GM12878 (cell line): ENCODE measurements at regions not wholly inside any gene's neighbourhood (a gene's known extent, or its start where the extent isn't known, plus 50 kb on each side); places are given as distances from the start of the nearest gene placed in this dataset.

Experiments used
- ATAC-seq: fragments of 200-7000 bp; cut with Tn5 transposase; 3 replicates; pipeline ENCODE4 v1.9.1; 2020; ENCODE audit warnings: mild to moderate bottlenecking, moderate library complexity
- BruUV-seq: library from RNA; stranded (reverse); fragments of 400-500 nt; replicated peaks from 2 replicates; lab custom pipeline; 2021; lab: Mats Ljungman, UMichigan
- CTCF ChIA-PET: fragments of 300-600 bp; sonication (Branson Sonifier 250); formaldehyde crosslinking; extraction: SDS; loops from one replicate; lab custom pipeline; 2021; ENCODE audit warnings: inconsistent platforms; lab: Yijun Ruan, JAX
- POLR2A ChIA-PET: fragments of 350-600 bp; formaldehyde crosslinking; extraction: SDS; loops from one replicate; lab custom pipeline; 2021; ENCODE audit warnings: inconsistent platforms; lab: Charles Lee
- RAD21 ChIA-PET: fragments of 300-600 bp; sonication (Branson Sonifier 250); formaldehyde crosslinking; loops from one replicate; lab custom pipeline; 2023; ENCODE audit warnings: antibody characterized with exemption; ENCODE audit not compliant: unreplicated experiment; lab: Charles Lee
- SMC1A ChIA-PET: fragments of 300-600 bp; sonication (Branson Sonifier 250); formaldehyde crosslinking; loops from one replicate; lab custom pipeline; 2023; ENCODE audit not compliant: unreplicated experiment, uncharacterized antibody; lab: Charles Lee
- DNase-seq: peaks from one replicate; pipeline ENCODE4 v3.0.0-alpha.2; 2011; ENCODE audit warnings: low read depth, low spot score
- FAIRE-seq: peaks from 3 replicates; lab custom pipeline; 2011; peaks lifted over from hg19 to GRCh38; lab: Jason Lieb, UNC
- H2AFZ ChIP-seq: 2 replicates; pipeline ENCODE4 v1.6.0; 2011; ENCODE audit warnings: low read depth, low read length, control low read depth; ENCODE audit not compliant: control insufficient read depth
- H3K27ac ChIP-seq: 2 replicates; pipeline ENCODE4 v1.5.1; 2011; ENCODE audit warnings: control low read depth; ENCODE audit not compliant: control insufficient read depth, insufficient read depth
- H3K27me3 ChIP-seq, 2 experiments: replicated peaks in 1 of 2; 2 replicates each; pipeline versions ENCODE4 v1.6.0 to v1.6.1; 2011; ENCODE audit warnings: low read length in 1 of 2; ENCODE audit not compliant: control insufficient read depth in 2 of 2, insufficient read depth in 2 of 2
- H3K36me3 ChIP-seq, 2 experiments: 2 replicates each; pipeline ENCODE4 v1.5.1; 2011; ENCODE audit warnings: low read length in 1 of 2; ENCODE audit not compliant: control insufficient read depth in 2 of 2, insufficient read depth in 2 of 2
- H3K4me1 ChIP-seq: 2 replicates; pipeline ENCODE4 v1.6.1; 2011; ENCODE audit warnings: mild to moderate bottlenecking, low read length, moderate library complexity, mixed read lengths; ENCODE audit not compliant: control insufficient read depth, insufficient read depth
- H3K4me2 ChIP-seq: 2 replicates; pipeline ENCODE4 v1.6.0; 2011; ENCODE audit warnings: control low read depth; ENCODE audit not compliant: control insufficient read depth, insufficient read depth
- H3K4me3 ChIP-seq: fragments of 200-600 bp; sonication (generic); 2 replicates; pipeline ENCODE4 v1.5.1; 2016
- H3K79me2 ChIP-seq: 2 replicates; pipeline ENCODE4 v1.6.0; 2011; ENCODE audit warnings: low read length; ENCODE audit not compliant: control insufficient read depth, insufficient read depth
- H3K9ac ChIP-seq: 2 replicates; pipeline ENCODE4 v1.8.0; 2011; ENCODE audit warnings: low read length, control low read depth, mixed read lengths; ENCODE audit not compliant: control insufficient read depth, insufficient read depth
- H3K9me3 ChIP-seq: replicated peaks from 3 replicates; pipeline ENCODE4 v1.5.1; 2011; ENCODE audit warnings: mild to moderate bottlenecking, low read length; ENCODE audit not compliant: control insufficient read depth, insufficient read depth
- H4K20me1 ChIP-seq: 2 replicates; pipeline ENCODE4 v1.6.0; 2011; ENCODE audit not compliant: control insufficient read depth, insufficient read depth
- BCL3 ChIP-seq: IDR thresholded peaks from 2 replicates; pipeline ENCODE4 v1.6.1; 2011; ENCODE audit warnings: borderline replicate concordance, low read depth, mild to moderate bottlenecking, moderate library complexity, low read length; ENCODE audit not compliant: insufficient read depth, poor library complexity, severe bottlenecking
- BMI1 ChIP-seq: fragments of 450-650 bp; IDR thresholded peaks from 2 replicates; pipeline ENCODE4 v1.6.1; 2016; ENCODE audit warnings: mild to moderate bottlenecking, moderate library complexity, borderline replicate concordance
- CHD1 ChIP-seq: IDR thresholded peaks from 2 replicates; pipeline ENCODE4 v1.6.1; 2012; ENCODE audit warnings: low read depth, low read length, improper control_type of control experiment
- CHD4 ChIP-seq: fragments of 200-600 bp; sonication (generic); IDR thresholded peaks from 2 replicates; pipeline ENCODE4 v1.6.1; 2016; ENCODE audit warnings: mild to moderate bottlenecking
- CREB1 ChIP-seq: IDR thresholded peaks from 2 replicates; pipeline ENCODE4 v1.6.1; 2012; ENCODE audit warnings: low read depth, mild to moderate bottlenecking, inconsistent platforms
- DPF2 ChIP-seq: fragments of 450-650 bp; IDR thresholded peaks from 2 replicates; pipeline ENCODE4 v1.6.1; 2017; ENCODE audit warnings: mild to moderate bottlenecking
- EGR1 ChIP-seq, 2 experiments: IDR thresholded peaks; 1 replicate in 1 of 2; 2 replicates in 1 of 2; pipeline ENCODE4 v1.6.1; 2011 to 2012; ENCODE audit warnings: low read depth in 2 of 2, low read length in 2 of 2, borderline replicate concordance in 1 of 2, mild to moderate bottlenecking in 1 of 2, moderate library complexity in 1 of 2
- FOS ChIP-seq: IDR thresholded peaks from 3 replicates; pipeline ENCODE4 v1.6.1; 2011; ENCODE audit warnings: borderline replicate concordance; ENCODE audit not compliant: insufficient read length; ENCODE audit errors: extremely low read depth
- HDAC2 ChIP-seq: fragments of 200-600 bp; sonication (generic); IDR thresholded peaks from 2 replicates; pipeline ENCODE4 v1.6.1; 2017
- IKZF1 ChIP-seq: fragments of 450-650 bp; conservative IDR thresholded peaks from 2 replicates; pipeline ENCODE4 v1.6.1; 2017; ENCODE audit warnings: antibody characterized with exemption, mild to moderate bottlenecking
- IKZF2 ChIP-seq, 2 experiments: fragments of 450-650 bp; IDR thresholded peaks; 2 replicates each; pipeline ENCODE4 v1.6.1; 2017; ENCODE audit warnings: mild to moderate bottlenecking in 2 of 2, moderate library complexity in 2 of 2
- NFYB ChIP-seq: IDR thresholded peaks from 2 replicates; pipeline ENCODE4 v1.6.1; 2011; ENCODE audit warnings: low read depth, mild to moderate bottlenecking, low read length, improper control_type of control experiment, moderate library complexity; ENCODE audit not compliant: insufficient read depth
- POLR2A ChIP-seq: IDR thresholded peaks from 2 replicates; pipeline ENCODE4 v1.6.1; 2011; ENCODE audit warnings: low read depth, mild to moderate bottlenecking, low read length
- RUNX3 ChIP-seq: IDR thresholded peaks from 2 replicates; pipeline ENCODE4 v1.6.1; 2012; ENCODE audit warnings: low read length, inconsistent platforms
- SRF ChIP-seq, 2 experiments: IDR thresholded peaks; 2 replicates each; pipeline ENCODE4 v1.6.1; 2011; ENCODE audit warnings: low read depth in 2 of 2, low read length in 2 of 2, mild to moderate bottlenecking in 1 of 2, moderate library complexity in 1 of 2
- SUPT20H ChIP-seq: IDR thresholded peaks from 2 replicates; pipeline ENCODE4 v1.6.1; 2011; ENCODE audit warnings: low read depth, mild to moderate bottlenecking, low read length, moderate library complexity, borderline replicate concordance; ENCODE audit not compliant: control insufficient read depth
- TBL1XR1 ChIP-seq: IDR thresholded peaks from 2 replicates; pipeline ENCODE4 v1.6.1; 2012; ENCODE audit warnings: low read depth, low read length, improper control_type of control experiment
- ZBTB4 ChIP-seq: fragments of 450-650 bp; formaldehyde crosslinking; IDR thresholded peaks from 2 replicates; pipeline ENCODE4 v1.4.0; 2022; ENCODE audit warnings: mild to moderate bottlenecking, moderate library complexity
- WGBS: methylation state at CpG from one replicate; pipeline ENCODE4 v1.1.6; 2016; ENCODE audit warnings: low lambda C conversion rate; ENCODE audit not compliant: insufficient replicate concordance, insufficient coverage; ENCODE audit errors: missing lambda C conversion rate; 5-methylcytosine and 5-hydroxymethylcytosine counted together
- in situ Hi-C: fragments of 300-500 bp; cut with MboI; formaldehyde crosslinking; loops from 9 replicates; pipeline ENCODE4 v1.14.3; 2018; ENCODE audit warnings: mixed read lengths
- intact Hi-C: fragments of 100-400 bp; cut with micrococcal nuclease; formaldehyde crosslinking; loops from one replicate; pipeline ENCODE4 v1.14.2; 2022; ENCODE audit not compliant: unreplicated experiment

GRCh38 chr5:53792338-53792737 lies 231.9 kb downstream of the NDUFS4 start:
- in situ Hi-C loops = no loop called here
- Histone ChIP-seq H3K4me1 (no peaks in the 10 kb centered on the region), H2AFZ (no peak overlapping the region), H3K79me2 (no peaks in the 10 kb centered on the region), H3K4me2 (no peak overlapping the region), H3K27me3 (no peaks in the 10 kb centered on the region), H3K4me3 (no peak overlapping the region), H3K9me3 (no peaks in the 10 kb centered on the region; the same call in 2 of the 3 replicates), H3K27ac (no peak overlapping the region), H4K20me1 (no peaks in the 10 kb centered on the region), H3K36me3 (no peaks in the 10 kb centered on the region), H3K9ac (no peak overlapping the region)
- BruUV-seq = no TSS peak
- DNase-seq = no peak
- FAIRE-seq = no peak
- no peak for TF ChIP-seq DPF2
- no peak for TF ChIP-seq NFYB
- TF ChIP-seq POLR2A = no peak
- TF ChIP-seq CHD4 = no peak
- no peak for TF ChIP-seq BMI1
- no peak for TF ChIP-seq TBL1XR1
- no peak for TF ChIP-seq IKZF1
- TF ChIP-seq CHD1 = no peak
- no peak for TF ChIP-seq HDAC2
- TF ChIP-seq ZBTB4 (CRISPR knock-in tag) = no peak
- TF ChIP-seq BCL3 = no peak
- TF ChIP-seq RUNX3 = no peak
- TF ChIP-seq SRF (IDR thresholded peaks at IDR 0.05; ENCODE audit: low read depth in 2 of 2, low read length in 2 of 2) = no peak
- TF ChIP-seq IKZF2 (IDR thresholded peaks at IDR 0.05) = no peak
- TF ChIP-seq FOS = no peak
- no peak for TF ChIP-seq EGR1 (IDR thresholded peaks at IDR 0.05; ENCODE audit: borderline replicate concordance in 1 of 2, low read depth in 2 of 2, low read length in 2 of 2)
- TF ChIP-seq SUPT20H = no peak
- TF ChIP-seq CREB1 = no peak
- SMC1A ChIA-PET = interaction anchor here (1.5 kb wide), 1 partner anchor 11 kb away, joined by 3 read pairs; no protein-coding TSS in a partner anchor
- CTCF ChIA-PET = no interaction called here
- ATAC-seq = no peak
- intact Hi-C loops = no loop called here
- RAD21 ChIA-PET = interaction anchor here (0.7 to 0.8 kb wide), 2 partner anchors 21 to 1382 kb away, joined by 3 read pairs; no protein-coding TSS in a partner anchor
- WGBS = 77% methylated on average over 2 of the region's 2 CpGs
- POLR2A ChIA-PET = no interaction called here
